Inflammatory macrophage (primary cell): ENCODE measurements at regions not wholly inside any gene's neighbourhood (a gene's known extent, or its start where the extent isn't known, plus 50 kb on each side); places are given as distances from the start of the nearest gene placed in this dataset.
"Not testable (repeated sequence)": the region's sequence is repeated elsewhere in the genome, so short reads cannot be mapped to it uniquely, and the experiment has no call there.

Experiments
- DNase-seq, 2 donors: peaks; one replicate each; pipeline ENCODE4 v3.0.0-alpha.2; 2020 to 2022

DNA sequence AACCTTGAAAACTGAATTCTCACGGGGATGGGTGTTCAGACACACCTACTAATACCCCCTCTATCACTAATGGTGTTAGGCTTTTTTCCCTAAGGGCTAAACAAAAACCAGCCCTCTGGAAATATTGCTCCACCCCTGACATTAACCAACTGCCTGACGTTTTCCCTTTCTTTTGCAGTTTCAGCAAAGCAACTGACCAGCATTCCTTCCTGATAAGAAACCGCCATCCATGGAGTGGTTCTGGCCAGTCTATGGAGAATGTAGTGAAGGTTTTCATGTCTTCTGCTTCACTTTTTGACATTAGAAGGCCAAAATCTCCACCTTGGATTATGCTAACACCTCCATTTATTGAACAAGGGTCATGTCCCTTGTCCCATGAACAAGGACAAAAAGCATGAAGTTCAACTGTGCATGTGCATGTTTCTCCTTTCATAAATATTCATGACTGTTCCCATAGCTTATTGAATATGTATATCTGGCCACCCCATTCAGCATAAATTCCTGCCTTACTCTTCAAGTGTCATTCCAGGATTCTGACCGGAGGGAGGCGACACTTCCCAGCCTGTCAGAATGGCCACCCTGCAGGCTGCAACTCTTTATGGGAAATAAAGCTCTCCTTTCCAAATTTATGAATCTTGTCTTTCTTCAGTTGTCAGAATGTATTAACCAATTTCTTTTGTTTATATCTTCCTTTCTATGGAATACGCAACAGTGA, 314.3 kb downstream of the HHIPL2 start:
- DNase-seq = no peak

DNA sequence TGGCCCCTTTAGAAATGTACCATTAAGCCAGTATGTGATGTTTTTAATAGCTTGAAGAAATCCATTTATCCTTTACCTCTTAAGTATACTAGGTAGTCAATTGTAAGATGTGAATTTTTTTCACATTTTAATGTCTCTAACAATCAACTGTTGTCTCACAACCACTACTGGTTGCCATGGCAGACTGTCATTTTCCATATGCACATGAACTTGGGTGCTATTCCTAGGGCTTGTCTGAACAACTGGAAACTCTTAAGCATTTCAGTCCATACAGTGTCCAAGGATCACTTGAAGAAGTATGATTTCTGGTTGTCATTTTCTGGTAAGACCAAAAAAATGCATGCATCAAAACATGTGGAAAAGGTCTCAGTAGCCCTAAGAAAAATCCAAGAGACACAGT, 315.1 kb downstream of the HHIPL2 start:
- no peak for DNase-seq

DNA sequence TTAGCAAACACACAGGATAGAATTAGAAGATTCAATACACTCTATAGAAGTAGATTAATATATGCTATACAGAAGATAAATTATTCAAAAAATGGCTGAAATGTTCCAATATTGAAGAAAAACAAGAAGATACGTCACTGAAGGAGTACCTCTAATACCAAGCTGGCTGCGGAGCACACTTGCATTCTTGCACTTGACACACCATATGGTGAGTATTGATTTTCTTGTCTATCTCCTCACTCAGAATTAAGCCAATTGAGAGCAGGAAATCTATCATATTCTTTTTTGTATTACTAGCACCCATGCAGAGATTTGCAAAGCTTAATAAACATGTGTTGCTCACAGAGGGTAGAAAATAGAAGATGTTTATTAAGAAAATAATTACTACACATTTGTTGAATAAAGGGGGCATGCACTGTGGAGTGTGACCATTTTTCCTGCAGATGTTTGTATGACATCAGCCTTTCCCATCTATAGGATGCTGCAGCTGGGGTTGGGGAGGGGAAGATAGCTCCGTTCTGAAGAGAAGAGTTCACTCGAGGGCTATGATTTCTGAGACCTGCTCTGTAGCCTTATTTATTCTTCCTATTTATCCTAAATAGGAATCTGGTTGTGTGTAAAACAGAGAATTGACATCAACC, 318.1 kb downstream of the HHIPL2 start:
- DNase-seq = no peak

DNA sequence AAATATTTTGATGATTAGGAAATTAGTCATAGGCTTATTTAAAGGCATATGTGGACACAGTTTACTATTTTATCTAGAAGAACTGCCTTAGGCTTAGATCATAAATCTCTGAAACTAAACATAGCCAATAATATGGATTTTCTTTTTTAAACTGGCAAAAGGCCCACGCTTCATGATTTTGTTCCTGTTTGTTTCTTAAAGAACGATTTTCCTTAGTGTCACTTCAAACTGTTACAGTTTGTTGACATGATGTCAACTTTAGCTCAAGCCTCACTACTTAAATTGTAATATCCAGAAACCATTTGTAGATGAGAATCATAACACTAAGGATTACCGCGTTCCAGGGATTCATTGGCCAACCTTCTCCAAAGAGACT, 322.6 kb downstream of the HHIPL2 start:
- DNase-seq = no peak

DNA sequence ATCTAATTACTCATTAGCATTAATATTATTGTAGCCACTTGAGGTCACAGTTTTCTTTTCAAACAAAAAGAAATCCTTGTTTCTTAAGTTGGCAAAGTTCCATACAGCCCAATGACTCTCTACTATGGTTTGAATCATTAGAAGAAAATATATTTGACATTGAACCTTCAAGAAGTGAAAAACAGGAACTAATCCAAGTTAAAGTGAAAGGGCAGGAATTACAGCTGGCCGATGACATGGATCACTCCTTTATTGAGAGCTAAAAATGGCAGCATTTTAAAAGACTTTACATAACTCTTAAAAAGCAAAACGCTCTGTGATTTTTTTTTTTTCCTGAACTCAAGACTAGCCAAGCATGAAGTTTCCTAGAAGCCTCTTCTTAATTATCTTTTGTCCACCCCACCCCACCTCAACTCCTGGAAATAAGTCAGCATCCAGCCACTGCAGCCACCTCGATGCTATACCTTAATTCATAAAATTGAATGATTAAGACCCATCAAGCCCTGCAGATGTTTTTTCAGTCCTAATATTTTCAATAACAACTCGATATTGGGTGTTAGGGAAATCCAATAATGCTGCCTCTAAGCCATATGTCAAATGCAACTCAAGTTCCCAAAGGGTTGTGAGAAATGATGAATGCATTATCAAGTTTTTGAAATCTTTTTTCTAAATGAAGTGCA, 323.1 kb downstream of the HHIPL2 start:
- DNase-seq = no peak

DNA sequence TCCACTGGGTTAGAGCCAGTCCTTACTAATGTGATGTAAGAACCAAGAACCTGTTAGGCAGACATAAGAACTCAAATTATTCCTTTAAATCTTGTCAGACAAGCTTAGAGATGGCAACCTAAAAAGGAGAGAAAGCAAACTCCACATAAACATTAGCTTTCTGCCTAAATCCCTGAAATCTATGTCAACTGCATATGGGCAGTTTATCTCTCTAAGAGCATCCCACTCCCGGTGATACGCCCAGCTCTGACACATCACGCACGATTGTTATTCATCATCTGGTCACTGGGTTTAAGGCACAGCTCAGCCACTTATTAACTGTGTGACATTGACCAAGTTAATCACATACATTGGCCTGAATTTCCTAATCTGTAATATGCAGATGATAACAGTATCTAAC, 323.7 kb downstream of the HHIPL2 start:
- no peak for DNase-seq

DNA sequence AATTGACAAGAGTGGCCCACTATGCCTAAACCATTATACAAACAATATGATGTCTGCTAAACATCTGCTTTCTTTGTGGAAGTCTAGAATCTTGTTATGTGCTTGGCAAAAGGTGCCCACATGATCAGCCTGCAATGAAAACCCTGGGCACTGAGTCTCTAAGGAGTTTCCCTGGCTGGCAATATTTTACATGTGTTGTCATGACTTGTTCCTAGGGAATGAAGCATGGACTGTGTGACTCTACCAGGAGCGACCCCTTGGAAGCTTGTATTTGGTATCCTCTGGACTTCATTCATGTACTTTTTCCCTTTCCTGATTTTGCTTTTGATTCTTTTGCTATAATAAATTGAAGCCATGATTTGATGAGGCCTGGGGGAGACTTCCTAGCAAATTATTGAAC, 324.9 kb downstream of the HHIPL2 start:
- DNase-seq = no peak

DNA sequence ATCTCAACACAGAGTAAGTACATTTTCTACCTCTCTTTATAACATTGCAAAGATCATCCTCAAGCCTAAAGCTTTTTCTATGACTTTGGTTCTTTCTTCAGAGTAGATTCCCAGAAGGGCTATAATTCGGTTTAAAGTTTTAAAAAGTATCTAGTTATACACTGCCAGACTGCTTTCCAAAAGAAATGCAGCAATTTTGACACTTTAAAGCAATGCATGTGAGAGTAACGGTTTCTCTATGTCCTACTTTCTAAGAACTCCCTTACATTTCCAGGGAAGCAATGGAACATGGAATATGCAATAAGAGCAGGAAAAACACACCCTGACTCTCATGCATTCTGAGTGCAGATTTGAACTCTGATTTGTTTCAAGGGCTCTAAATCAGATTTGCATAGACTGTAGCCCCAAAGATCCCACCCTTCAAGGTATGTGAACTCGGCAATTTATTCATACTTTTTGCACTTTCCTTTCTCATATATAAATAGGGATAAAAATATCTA, 331.6 kb downstream of the HHIPL2 start:
- DNase-seq = no peak

DNA sequence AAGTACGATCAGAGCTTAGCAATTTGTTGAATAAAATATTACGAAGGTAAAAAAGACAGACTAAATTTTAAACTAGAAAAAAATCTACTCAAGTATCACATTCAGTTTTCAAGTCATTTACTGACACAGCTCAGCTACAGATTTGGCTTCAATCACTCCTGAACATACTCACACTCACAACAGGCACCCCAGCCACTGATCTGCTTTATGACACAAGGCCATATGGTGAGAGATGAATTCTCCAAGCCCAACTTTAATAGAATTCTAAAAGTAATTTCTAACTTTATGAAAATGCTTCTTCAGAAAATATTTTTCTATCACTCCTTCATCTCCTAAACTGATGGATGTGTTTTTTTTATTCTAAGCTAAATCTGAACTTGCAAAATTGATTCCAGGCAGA, 337.1 kb downstream of the HHIPL2 start:
- DNase-seq = no peak

DNA sequence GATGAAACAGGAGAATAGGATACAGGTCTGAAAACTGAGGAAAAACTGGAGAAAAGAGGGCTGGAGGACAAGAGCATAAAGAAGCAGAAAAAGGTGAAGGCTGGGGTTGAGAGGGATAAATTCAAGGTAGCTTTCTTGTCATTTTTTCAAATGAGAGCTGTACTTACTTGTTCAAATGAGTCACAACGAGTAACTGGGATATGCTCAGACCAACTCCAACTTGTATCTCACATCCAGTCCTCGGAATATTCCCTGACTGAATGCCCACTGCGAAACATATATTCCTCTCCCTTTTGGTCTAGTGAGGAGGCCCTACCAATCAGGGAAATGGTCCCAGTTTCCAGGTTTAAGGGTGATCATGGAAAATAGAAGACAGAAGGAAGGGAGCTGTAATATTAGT, 343.4 kb downstream of the HHIPL2 start:
- no peak for DNase-seq

DNA sequence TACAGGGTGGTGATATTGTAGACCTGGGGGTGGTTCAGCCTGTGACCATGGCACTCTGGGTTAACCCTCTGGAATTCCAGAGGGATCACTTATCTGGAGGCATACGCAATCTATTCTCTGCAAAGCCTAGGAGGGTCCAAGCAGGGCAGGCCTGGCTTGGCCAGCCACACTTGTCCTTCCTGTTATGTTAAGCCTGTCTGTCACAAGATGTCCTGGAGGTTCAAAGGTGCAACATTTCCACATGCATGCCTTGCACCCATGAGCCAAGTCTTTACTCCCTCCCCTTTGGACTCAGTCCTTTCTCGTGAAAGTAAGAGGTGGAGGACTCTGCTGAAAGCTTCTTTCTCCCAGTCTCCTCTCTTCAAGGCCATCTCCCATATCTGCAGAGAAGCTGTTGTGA, 345.1 kb downstream of the HHIPL2 start:
- no peak for DNase-seq

DNA sequence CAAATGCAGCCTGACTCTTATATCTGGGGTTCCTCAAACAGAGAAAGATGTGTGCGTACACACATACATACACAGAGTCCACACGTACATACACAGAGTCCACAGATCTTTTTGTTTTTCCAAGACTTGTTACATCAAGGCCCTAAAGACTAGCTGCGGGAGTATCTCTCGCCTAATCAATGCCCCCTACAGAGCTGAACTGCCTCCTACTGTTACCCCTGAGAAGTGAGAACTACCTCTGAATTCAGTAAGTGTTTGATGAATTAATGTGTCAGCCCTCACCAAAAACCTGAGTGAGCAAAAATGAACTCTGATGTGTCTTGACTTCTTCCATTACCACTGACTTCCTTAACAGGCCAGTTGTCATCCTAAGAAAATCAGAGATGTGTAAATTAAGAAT, 351.2 kb downstream of the HHIPL2 start:
- no peak for DNase-seq

DNA sequence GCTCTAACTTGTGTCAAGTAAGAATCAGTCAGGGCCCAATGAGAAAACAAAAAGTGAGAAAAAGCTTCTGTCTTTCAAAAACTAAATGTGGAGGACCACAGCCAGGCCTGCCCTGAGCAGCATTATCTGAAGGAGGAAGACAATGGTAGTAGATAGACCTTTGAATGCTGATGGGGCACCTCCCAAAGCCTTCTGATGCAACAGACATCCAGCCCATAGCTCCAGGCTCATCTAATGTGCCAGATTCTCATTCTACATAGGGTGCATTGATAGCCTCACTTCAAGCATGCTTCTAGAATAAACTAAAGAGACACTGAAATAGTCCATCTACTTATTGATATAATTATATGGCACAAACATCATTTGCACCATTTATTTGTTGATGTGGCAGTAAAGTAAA, 351.6 kb downstream of the HHIPL2 start:
- DNase-seq = no peak

DNA sequence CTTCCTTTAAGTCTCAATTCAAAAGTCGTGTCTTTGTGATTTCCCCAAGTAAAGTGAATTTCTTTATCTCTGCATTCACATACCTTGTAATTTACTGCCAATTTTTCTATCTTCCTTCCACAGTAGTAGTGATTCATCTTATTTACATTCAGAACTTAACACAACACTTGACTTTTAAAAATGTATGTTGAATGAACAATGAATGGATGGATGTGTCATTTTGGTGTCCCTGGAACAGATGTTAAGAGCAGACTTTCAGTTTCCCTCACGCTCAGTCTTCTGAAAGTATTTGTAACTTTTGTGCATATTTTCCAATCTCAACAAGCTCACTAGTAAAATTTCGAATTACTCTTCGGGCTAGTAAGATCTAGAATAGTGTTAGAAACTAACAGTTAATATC, 352.0 kb downstream of the HHIPL2 start:
- DNase-seq = no peak

DNA sequence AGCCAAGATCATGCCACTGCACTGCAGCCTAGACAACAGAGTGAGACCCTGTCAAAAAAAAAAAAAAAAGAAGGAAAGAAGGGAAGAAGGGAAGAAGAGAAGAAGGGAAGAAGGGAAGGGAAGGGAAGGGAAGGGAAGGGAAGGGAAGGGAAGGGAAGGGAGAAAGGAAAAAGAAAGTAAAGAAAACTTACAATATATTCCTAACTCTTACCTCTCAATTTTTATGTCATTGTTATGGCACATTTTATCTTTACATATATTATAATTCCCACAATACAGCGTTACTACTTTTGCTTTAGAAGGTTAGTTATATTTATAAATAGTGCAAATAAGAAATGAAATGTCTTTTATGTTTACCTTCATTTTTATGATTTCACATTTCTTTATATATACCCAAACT, 358.7 kb downstream of the HHIPL2 start:
- DNase-seq = no peak

DNA sequence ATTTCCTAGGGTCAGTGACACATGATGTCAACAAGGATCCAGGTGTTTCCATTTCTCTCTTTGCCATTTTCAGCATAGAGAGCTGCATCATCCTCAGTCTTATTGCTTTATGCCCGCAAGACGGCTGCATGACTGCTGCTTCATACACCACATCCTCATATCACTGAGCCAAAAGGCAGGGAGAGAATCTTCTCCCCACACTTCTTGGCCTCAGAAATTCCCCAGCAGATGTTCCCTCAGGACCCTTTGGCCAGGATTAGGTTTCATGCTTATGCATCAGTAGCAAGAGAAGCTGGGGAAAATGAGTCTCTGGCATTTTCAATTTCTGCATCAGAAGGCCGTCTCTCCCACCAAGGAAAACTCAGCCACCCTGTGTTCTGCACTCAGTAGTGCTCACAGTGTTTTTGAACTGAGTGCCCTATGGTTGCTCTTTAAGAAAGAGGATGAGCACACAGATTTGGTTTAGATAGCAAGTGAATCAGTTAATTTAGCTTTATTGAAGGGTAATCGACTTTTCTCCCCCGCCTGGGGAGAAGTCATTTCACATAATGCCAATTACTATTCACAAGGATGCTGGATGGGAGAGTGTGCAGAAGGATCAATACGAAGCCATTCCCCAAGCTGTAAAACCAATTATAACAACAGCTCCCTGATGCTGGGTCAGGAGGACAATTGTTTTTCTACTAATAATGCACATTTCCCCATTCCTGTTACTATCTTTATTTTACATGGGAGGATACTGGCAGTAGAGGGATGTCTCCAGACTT, 360.2 kb downstream of the HHIPL2 start:
- DNase-seq = no peak

DNA sequence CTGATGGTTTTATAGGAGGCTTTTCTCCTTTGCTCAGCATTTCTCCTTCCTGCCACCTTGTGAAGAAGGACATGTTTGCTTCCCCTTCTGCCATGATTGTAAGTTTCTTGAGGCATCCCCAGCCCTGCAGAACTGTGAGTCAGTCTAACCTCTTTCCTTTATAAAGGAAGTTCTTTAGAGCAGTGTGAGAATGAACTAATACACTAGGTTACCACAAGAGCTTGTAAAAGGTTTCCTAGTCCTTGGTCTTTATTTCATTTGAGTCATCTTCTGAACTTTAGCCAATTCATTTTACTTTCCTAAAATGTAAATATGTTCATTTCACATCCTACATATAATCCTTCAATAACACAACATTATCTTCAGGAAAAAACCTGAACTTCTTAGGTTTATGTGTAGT, 365.3 kb downstream of the HHIPL2 start:
- DNase-seq = no peak

DNA sequence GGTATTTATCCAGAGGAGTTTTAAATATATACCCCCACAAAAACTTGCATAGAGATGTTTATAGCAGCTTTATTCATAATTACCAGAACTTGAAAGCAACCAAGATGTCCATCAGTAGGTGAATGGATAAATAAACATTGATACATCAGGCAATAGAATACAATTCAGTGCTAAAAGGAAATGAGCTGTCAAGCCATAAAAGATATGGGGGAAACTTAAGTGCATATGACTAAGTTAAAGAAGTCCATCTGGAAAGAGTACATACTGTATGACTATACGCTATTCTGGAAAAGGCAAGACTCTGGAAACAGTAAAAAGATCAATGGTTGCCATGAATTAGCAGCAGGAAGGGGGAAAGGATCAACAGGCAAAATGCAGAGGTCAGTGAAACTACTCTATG, 366.7 kb downstream of the HHIPL2 start:
- DNase-seq = no peak

DNA sequence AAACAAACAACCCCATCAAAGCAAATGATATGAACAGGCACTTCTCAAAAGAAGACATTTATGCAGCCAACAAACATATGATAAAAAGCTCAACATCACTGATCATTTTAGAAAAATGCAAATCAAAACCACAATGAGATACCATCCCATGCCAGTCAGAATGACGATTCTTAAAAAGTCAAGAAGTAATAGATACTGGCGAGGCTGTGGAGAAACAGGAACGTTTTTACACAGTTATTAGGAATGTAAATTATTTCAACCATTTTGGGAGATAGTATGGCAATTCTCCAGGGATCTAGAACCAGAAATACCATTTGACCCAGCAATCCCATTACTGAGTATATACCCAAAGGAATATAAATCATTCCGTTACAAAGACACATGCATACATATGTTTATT, 370.4 kb downstream of the HHIPL2 start:
- DNase-seq = not testable (repeated sequence)

DNA sequence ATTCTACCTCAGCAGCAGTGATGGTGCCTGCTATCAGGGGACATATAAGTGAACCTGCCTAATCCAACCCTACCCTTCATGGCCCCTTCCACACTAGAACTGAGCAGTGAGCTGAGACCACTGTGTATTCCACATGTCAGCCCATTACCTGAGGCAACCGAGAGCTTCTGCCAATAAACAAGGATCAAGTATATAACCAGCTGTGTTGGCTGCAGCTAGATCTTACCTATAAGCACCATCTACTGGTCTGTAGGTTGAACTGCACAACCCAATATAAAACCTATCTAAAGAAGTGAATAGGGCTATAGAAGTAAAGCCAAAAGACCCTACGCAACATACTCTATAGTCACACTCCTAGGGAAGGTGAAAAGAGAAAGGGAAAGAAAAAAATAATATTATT, 376.9 kb downstream of the HHIPL2 start:
- DNase-seq = peak; percentile 16 to 41

DNA sequence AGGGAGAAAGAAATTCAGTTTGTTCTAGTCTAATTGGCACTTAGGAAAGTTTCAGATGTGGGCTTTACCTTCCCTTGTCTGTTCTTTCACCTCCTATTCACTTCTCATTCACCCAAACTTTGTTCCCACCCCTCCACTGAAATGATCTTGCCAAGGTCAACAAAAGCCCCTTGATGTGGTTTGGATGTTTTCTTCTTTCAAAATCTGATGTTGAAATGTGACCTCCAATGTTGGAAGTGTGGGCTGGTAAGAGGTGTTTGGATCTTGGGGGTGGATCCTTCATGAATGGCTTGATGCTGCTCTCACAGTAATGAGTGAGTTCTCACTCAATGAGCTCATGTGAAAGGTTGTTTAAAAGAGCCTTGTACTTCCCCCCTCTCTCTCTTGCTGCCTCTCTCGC, 379.3 kb downstream of the HHIPL2 start:
- no peak for DNase-seq

DNA sequence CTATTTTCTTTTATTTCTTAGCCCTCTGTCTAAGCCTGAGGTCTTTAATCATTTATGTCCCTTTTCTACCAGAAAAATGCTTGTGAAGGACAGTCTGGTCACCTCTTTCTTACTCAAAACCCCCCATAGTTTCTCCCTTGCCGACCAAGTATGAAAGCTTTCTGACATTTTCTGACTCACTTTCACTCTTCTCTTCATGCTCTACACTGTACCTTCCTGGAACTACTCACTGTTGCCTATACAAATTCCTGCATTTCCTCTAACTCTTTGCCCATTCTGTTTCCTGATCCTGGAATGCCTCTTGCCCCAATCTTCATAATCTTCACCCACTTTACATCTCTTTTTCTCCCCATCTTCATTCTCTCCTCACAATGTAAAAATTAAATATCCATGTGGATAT, 380.0 kb downstream of the HHIPL2 start:
- no peak for DNase-seq

DNA sequence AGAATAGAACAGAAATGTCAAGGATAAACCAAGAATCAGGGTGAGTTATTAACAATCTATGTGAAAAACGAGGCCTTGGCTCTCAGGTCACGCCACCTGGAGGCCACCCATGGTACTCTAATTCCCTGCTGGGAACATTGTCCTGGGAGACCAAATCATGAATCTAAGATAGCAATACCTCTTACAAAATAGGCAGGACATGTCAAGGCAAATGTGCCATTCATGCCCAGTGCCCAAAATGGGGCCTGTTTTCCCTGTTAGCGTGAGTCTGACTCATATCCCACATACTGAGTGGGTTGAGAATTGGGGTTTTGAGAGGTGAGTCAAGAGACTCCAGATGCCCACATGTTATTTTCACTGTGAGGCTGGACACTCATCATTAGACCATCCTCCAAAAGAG, 380.8 kb downstream of the HHIPL2 start:
- DNase-seq = peak; percentile 29 to 59
